HG03159 (cell line): ENCODE measurements at regions not wholly inside any gene's neighbourhood (a gene's known extent, or its start where the extent isn't known, plus 50 kb on each side); places are given as distances from the start of the nearest gene placed in this dataset.

Source experiments
- ATAC-seq: cut with Tn5 transposase; IDR thresholded peaks from one replicate; pipeline ENCODE4 v1.9.1; 2021; ENCODE audit warnings: mild to moderate bottlenecking, moderate library complexity; ENCODE audit not compliant: unreplicated experiment

DNA sequence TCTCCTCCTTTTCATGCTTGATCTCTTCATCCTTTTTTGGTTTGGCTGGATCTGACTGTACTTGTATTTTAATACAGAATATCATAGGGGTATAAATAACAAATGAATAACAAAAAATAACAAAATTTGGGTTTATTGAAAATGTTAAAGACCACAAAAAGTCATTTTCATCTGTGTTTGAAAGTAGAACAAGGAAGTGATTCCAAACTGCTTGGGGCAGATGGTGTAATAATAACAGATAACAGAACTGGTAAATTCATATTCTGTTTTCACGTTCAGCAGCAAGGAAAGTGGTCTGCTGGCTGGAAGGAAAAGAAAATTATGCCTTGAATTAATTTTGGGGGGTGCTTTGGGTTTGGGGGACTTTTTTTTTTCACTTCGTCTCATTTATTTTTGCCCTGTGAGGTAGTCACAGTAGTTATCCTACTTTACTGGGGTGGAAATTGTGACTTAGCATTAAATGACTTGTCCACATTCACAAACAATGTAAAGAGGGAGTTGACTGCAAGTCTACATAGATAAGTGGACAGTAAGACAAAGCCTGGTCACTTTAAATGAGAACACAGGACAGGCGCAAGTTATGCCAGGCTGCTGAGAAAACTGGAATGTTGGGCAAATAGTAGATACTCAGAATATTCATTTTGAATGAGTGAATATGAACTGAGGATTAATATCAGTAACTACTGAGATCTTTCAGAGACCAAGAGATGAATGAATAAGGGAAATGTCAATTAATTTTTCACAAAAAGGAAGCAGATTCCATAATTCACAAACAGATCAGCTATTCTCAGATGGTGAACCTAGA is 193.9 kb upstream of the CITED2 start:
- no peak for ATAC-seq

DNA sequence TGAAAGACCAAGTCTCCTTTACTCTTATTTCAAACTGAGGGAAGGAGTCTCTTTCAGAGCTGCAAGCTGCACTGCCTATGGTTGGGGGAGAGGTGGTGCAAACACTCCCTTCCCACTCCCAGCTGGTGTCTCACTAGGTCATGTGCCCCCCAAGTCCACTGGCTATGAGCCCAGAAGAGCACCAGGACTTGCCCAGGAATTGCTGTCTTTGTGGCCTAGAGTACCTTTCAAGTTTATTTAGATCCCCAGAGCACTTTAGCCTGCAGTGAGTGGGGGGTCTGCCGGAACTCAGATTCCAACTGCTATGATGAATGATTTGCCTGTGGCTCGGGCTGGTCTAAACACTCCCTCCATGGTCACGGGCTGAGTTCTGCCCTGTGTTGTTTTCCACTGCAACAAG is 192.6 kb upstream of the CITED2 start:
- no peak for ATAC-seq

DNA sequence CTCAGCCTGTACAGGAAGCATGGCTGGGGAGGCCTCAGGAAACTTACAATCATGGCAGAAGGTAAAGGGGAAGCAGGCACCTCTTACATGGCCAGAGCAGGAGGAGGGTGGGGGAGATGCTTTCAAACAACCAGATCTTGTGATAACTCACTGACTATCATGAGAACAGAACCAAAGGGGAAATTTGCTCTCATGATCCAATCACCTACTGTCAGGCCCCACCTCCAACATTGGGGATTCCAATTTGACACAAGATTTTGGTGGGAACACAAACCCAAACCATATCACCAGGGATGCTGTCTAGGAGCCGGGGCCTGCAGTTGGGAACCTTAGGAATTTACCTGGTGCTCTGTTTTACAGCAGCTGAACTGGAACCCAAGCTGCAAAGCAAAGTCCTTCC is 191.1 kb upstream of the CITED2 start:
- no peak for ATAC-seq

DNA sequence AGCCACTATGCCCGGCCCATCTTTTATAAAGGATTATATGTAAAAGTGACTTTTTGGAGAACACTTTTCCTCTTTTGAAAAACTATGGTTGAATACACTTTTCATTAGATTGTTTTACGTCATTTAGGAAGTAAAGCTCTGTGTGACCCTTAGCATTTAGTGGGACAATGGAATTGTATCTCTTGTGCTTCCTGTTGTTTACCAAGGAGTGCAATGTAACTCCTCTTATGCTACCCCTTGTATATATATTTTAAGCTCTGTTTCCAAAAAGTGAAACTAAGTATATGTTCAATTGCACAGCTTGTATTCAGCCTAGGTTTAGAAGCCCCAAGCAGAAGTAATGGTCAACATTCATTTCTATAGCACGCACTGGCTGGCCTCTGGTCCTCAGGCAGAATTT is 183.1 kb upstream of the CITED2 start:
- ATAC-seq = no peak

GRCh38 chr6:139556532-139556931 is 182.1 kb upstream of the CITED2 start:
- ATAC-seq = no peak

GRCh38 chr6:139553916-139554315 is 179.5 kb upstream of the CITED2 start:
- ATAC-seq = no peak

DNA sequence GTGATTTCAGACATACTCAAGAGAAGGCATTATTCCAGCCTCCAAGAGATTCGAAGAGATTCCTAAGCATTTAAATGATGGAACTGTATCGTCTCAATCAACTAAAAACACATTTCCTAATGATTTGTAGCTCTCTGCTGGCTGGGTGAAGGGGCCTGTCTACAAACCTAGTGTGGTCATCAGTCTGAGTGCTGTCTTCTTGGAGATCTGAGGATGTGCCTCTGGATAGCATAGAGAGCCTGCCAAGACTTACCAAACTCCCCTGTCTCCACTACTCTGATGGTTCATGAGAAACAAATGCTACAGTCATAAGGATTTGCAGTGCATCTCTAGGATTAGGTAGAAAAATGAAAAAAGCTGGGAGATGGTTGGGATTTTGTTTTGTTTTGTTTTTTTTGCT is 176.9 kb upstream of the CITED2 start:
- no peak for ATAC-seq

GRCh38 chr6:139550361-139550760 is 175.9 kb upstream of the CITED2 start:
- ATAC-seq = no peak

DNA sequence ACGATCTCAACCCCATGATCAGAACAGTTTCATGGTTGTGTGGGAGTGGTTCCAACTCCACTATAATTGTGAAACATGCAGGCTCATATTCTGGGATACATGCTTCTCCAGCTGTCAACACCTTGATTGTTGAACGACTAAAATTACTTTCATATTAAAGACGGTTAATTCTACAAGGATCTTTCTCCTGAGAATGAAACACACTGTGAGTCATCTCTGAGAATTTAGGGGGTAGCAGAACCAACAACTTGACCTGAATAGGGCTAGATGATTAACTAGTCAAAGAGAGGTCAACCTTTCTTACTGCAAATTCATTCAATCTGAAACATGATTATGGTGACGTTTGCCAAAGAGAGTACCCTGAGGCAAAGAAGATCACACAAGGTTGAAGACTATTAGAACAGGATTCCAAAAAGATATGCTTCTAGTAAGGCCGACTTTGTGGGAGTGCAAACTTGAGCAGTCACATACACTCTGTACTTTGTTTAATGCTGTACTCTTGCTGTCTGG is 175.2 kb upstream of the CITED2 start:
- no peak for ATAC-seq

DNA sequence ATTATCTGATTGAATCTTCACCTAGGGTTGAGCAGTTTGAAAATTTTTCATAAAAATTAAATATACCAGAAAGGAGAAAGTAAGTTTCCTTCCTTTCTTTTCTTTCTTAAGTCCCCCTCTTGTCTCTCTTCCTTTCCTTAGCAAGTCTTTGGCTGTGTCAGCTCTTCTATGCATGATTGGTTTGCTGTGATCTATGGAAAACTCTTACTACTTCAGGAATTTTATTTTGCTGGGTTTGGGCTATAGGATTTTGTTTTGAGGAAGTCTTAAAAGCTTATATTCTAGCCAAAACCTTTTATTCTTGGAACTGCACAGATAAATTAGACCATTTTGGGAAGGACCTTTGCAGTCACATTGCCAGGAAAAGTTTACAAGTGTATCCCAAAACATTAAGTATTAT is 173.4 kb upstream of the CITED2 start:
- ATAC-seq = no peak

GRCh38 chr6:139547122-139547776 is 172.8 kb upstream of the CITED2 start:
- ATAC-seq = no peak

GRCh38 chr6:139546106-139546472 is 171.6 kb upstream of the CITED2 start:
- ATAC-seq = no peak

DNA sequence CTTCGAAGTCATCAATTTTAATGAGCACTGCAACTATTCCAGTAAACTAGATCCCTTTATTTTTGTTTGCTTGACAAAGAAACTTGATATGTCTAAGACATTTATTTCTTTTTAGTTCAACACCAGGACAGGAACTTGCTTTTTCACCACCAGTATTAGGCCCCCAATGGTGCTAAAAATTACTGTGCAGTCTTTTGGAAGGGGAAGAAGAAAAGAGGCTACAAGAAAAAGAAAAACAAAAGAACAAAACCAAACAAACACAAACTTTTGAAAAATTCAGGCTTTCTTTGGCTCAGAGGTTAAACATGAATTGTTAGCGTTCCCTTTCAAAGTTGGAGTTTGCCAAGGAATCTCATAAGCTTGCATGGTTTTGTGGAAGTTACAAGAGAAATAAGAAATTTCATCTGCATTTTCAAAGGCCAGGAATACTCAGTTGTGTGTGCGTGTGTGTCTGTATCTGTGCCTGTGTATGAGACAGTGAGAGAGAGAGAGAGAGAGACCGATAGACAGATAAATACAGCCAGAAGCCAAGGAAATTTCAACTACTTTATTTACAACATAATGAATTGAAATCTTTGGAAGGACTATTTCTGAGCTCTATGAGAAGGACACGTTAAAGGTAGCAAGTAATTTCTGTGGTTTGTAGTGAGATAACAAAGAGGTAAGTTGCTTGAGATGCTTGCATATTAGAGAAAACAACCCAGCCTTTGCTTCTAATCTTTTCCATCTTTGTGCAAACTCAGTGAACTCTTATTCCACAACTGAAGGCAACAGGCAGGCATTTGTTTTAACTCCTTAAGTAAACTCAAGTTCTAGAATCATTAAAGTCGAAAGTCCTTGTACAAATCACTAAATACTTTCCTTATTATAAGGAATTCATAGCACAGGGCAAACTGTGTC is 171.0 kb upstream of the CITED2 start:
- no peak for ATAC-seq

GRCh38 chr6:139544701-139545057 is 170.2 kb upstream of the CITED2 start:
- no peak for ATAC-seq

- no peak for ATAC-seq
These were observed 167.9 kb upstream of the CITED2 start for GRCh38 chr6:139542351-139542750.

GRCh38 chr6:139540894-139541293 is 166.4 kb upstream of the CITED2 start:
- ATAC-seq = no peak

GRCh38 chr6:139540276-139540675 is 165.8 kb upstream of the CITED2 start:
- ATAC-seq = peak; percentile 50

DNA sequence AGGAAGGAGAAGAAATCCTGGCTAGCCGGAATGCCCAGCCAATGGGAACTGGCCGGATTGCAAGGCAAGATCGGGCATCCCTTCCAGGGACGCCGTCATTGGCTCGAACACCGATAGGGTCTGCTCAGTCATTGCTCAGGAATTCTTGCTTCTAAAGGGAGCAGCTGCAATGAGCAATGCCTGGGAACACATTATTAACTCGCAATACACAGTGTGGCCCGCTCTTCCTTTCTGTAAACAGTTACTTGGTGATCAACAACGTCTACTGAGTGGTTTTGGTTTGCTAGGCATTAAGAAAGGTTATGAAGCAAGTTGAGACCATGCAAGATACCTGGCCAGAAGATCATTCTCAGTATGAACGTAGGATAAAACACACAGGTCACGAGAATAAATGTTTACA is 165.4 kb upstream of the CITED2 start:
- ATAC-seq = peak; percentile 36

- no peak for ATAC-seq
These were observed 163.9 kb upstream of the CITED2 start for GRCh38 chr6:139538366-139538765.

DNA sequence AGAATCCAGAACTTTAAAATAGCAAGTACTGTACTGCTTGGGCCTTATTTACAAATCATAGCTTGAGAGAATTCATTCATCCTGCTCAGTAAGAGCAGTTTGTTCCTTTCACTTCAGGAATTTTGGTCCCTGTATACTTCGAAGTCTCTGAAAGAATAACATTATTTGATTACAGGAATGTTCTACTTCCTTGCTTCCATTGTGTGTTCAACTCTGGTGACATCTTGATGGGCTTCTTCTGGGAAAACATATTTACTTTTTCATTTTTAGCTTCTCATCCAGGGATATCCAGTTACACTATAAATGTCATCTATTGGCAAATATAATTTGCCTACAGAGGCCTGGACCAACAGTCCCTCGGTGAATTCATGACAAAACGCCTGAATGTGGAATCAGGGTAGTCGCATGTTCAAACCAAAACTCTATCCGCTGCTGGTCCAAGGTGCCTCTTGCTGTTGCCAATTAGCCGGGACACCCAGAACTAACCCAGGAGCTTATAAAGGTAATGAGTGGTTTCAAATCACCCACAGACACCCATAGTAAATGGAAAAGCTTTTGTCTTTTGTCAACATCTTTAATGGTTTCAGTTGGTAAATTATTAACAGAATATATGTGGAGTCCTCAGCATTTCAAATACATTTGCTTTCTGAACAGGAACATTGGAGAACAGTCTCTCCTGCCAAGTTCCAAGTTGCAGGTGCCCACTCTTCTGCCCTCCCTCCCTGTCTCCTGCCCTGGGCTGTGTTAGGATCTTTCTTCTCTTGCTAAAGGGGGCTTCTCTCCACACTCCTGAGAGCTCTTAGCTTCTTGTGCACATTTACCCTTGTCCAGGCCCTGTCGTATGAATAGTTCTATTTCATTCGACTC is 162.5 kb upstream of the CITED2 start:
- no peak for ATAC-seq
